Endothelial cell of umbilical vein (primary cell): ENCODE measurements at regions not wholly inside any gene's neighbourhood (a gene's known extent, or its start where the extent isn't known, plus 50 kb on each side); places are given as distances from the start of the nearest gene placed in this dataset.

Experiments used
- EZH2 ChIP-seq: IDR thresholded peaks from 2 replicates; pipeline ENCODE4 v1.6.1; 2012; ENCODE audit warnings: borderline replicate concordance, low read depth, mild to moderate bottlenecking, moderate library complexity, low read length, inconsistent platforms; ENCODE audit not compliant: severe bottlenecking
- GATA2 ChIP-seq: IDR thresholded peaks from 2 replicates; pipeline ENCODE4 v1.7.0; 2011; ENCODE audit warnings: low read depth, mild to moderate bottlenecking, moderate library complexity, mixed read lengths, low read length; ENCODE audit not compliant: insufficient read length, insufficient read depth
- JUN ChIP-seq: IDR thresholded peaks from 2 replicates; pipeline ENCODE4 v1.6.1; 2011; ENCODE audit warnings: borderline replicate concordance, low read depth; ENCODE audit not compliant: insufficient read length, insufficient read depth
- MYC ChIP-seq: IDR thresholded peaks from one replicate; pipeline ENCODE4 v1.6.1; 2011; ENCODE audit warnings: mild to moderate bottlenecking, low read depth, low read length
- POLR2A ChIP-seq: IDR thresholded peaks from 2 replicates; pipeline ENCODE4 v1.6.1; 2012; ENCODE audit warnings: low read depth, mild to moderate bottlenecking, control low read depth, low read length
- TF ChIP-seq, protein P1 (sequence below), 2 donors: IDR thresholded peaks; 1 replicate in 1 of 2; 2 replicates in 1 of 2; pipeline ENCODE4 v1.5.1; 2011; ENCODE audit warnings: low read length in 2 of 2, mild to moderate bottlenecking in 2 of 2, moderate library complexity in 2 of 2, control low read depth in 1 of 2, inconsistent platforms in 1 of 2, low read depth in 1 of 2; ENCODE audit not compliant: insufficient read depth in 1 of 2; ENCODE audit errors: extremely low read depth in 1 of 2

DNA sequence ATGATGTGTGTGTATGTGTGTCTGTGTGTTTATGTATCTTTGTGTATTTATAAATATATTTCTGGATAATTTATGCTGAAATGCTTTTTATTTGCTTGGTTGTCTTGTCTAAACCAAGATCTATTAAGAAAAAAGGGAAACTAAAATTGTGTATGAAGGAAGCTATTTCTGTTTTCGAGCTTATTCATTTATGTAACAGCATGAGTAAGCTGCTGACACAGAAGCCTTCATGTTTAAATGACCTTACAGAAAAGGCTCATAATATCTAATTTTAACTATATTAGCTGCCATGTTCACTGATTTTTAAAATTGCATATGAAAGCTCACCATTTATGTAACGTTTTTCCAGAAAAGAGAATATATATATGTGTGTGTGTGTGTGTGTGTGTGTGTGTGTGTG lies 392.8 kb downstream of the PTH2R start:
- TF ChIP-seq EZH2 (no peak), MYC (no peak), GATA2 (no peak), POLR2A (no peak), JUN (no peak)
- TF ChIP-seq, protein P1, sequence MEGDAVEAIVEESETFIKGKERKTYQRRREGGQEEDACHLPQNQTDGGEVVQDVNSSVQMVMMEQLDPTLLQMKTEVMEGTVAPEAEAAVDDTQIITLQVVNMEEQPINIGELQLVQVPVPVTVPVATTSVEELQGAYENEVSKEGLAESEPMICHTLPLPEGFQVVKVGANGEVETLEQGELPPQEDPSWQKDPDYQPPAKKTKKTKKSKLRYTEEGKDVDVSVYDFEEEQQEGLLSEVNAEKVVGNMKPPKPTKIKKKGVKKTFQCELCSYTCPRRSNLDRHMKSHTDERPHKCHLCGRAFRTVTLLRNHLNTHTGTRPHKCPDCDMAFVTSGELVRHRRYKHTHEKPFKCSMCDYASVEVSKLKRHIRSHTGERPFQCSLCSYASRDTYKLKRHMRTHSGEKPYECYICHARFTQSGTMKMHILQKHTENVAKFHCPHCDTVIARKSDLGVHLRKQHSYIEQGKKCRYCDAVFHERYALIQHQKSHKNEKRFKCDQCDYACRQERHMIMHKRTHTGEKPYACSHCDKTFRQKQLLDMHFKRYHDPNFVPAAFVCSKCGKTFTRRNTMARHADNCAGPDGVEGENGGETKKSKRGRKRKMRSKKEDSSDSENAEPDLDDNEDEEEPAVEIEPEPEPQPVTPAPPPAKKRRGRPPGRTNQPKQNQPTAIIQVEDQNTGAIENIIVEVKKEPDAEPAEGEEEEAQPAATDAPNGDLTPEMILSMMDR (IDR thresholded peaks at IDR 0.05; ENCODE audit: extremely low read depth in 1 of 2, insufficient read depth in 1 of 2, low read depth in 1 of 2, low read length in 2 of 2): no peak
